ENCODE measurements at regions not wholly inside any gene's neighbourhood (a gene's known extent, or its start where the extent isn't known, plus 50 kb on each side); places are given as distances from the start of the nearest gene placed in this dataset.

DNA sequence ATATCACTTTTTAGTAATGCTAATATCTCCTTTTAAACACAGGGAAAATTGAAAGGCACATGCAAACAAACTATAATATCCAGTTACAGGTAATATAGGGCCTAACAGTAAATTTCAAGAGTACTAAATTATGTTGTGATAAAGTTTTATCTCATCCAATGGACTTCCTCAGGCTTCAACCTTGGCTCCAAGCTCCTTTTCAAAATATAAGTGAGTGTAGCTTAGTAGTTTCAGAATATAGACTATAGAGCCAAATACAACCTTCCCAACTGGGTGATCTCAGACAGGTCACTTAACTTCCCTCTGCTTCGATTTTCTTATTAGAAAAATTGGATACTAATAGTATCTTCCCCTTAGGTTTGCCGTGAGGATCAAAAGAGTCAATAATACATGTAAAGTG is 93.5 kb upstream of the PARD3B start:
- no peak overlapping the region for H3K4me3 ChIP-seq (ENCODE audit: low read depth in 1 of 2, low read length in 2 of 2)
- peaks cover 69% of the 10 kb centered on the region for H3K4me1 ChIP-seq (ENCODE audit: insufficient read depth, low read length)
- H3K36me3 ChIP-seq (ENCODE audit: insufficient read depth, low read length), result no peaks in the 10 kb centered on the region
- H3K27ac ChIP-seq (ENCODE audit: low read depth, low read length), result peak overlapping the region; percentile 88
- no peaks in the 10 kb centered on the region for H3K9me3 ChIP-seq (ENCODE audit: low read length)
- no peaks in the 10 kb centered on the region for H3K27me3 ChIP-seq (ENCODE audit: control insufficient read depth in 1 of 2, insufficient read depth in 2 of 2, low read length in 2 of 2)
- H3K9ac ChIP-seq (ENCODE audit: low read length), result no peak overlapping the region

DNA sequence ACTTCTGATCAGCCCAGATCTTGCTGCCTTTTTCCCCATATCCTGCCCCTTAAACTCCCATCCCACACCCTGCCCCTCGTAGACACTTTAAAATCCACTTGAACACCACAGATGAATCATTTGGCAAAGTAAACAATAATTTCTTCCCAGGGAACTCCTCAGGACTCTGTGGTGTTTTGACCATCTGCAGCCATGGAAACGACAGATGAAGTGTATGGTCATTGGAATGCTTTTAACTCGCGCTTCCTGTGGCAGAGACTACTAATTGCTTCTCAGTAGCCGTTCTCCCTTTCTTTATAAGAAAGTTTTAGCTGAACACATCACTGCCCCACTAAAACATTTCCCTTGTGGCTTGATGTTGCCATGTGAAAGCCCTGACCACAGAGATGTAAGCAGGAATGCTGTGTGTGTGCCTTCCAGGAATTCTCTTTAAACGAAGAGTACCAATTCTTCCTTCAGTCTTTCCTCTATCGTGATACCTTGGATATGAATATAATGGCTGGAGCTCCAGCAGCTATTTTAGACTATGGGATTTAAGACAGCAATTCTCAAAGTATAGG is 92.7 kb upstream of the PARD3B start:
- Histone ChIP-seq H3K27ac (ENCODE audit: low read depth, low read length) (peak overlapping the region; percentile 88), H3K27me3 (ENCODE audit: control insufficient read depth in 1 of 2, insufficient read depth in 2 of 2, low read length in 2 of 2) (no peaks in the 10 kb centered on the region), H3K36me3 (ENCODE audit: insufficient read depth, low read length) (no peaks in the 10 kb centered on the region), H3K4me3 (ENCODE audit: low read depth in 1 of 2, low read length in 2 of 2) (peak overlapping the region in 1 of 2 donors; percentile 10), H3K9me3 (ENCODE audit: low read length) (no peaks in the 10 kb centered on the region), H3K9ac (ENCODE audit: low read length) (peak overlapping the region; percentile 17), H3K4me1 (ENCODE audit: insufficient read depth, low read length) (peaks cover 69% of the 10 kb centered on the region)

DNA sequence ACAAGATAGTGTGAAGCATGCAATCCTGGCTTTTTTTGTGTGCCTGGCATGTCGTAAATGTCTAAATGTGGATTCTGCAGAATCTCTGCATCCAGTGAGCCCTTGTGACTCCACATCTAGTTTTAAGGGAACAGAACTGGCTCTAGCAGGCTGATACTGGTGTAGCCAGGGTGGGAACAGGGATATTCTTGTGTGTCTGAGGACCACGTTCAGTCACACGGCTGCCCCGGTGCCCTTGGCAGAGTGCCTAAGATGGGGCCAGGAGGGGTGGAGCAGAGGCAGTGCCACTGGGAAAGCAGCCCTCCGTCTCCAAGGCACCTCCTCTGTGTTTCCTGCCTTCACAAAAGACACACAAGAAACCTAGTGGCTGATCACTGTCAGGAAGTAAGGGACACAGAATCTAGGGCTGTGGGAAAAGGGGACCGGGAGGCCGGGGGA is 91.5 kb upstream of the PARD3B start:
- no peaks in the 10 kb centered on the region for H3K36me3 ChIP-seq (ENCODE audit: insufficient read depth, low read length)
- no peaks in the 10 kb centered on the region for H3K27me3 ChIP-seq (ENCODE audit: control insufficient read depth in 1 of 2, insufficient read depth in 2 of 2, low read length in 2 of 2)
- H3K27ac ChIP-seq (ENCODE audit: low read depth, low read length), result peak overlapping the region; percentile 88
- peak overlapping the region in 1 of 2 donors; percentile 26 for H3K4me3 ChIP-seq (ENCODE audit: low read depth in 1 of 2, low read length in 2 of 2)
- H3K4me1 ChIP-seq (ENCODE audit: insufficient read depth, low read length), result peaks cover 69% of the 10 kb centered on the region
- no peaks in the 10 kb centered on the region for H3K9me3 ChIP-seq (ENCODE audit: low read length)
- no peak overlapping the region for H3K9ac ChIP-seq (ENCODE audit: low read length)

DNA sequence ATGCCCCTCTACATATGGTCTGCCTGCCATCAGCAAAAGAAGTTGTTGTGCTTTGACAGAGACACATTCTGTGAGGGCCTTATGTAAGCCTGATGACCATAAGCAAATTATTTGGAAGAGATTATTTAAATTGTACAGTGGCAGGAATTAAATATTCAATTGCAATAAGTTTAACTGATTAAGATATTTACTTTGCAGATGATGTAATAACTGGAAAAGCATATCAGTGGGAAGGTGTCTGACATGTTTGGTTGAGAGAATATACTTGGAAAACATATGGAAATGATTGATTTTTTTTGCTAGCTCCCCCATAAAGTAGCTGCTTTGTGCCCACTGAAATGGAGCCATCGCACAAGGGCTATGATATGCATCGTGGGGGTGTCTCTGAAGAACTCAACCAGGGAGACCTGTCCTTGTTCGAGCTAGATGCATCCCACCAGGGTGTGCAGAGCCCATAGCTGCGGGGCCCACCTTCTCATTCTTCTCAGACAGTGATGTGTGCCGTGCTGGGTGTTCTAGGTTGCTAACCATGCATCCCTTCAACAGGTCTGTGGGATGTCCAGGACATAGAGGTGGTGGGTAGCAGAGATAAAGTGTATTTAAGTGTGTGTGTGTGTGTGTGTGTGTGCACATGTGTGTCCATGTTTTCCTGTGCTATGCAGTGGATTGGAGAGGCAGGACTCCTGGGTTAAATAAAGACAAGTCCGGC is 90.4 kb upstream of the PARD3B start:
- Histone ChIP-seq H3K4me1 (ENCODE audit: insufficient read depth, low read length) (peaks cover 60% of the 10 kb centered on the region), H3K27ac (ENCODE audit: low read depth, low read length) (peak overlapping the region; percentile 88), H3K4me3 (ENCODE audit: low read depth in 1 of 2, low read length in 2 of 2) (no peak overlapping the region), H3K36me3 (ENCODE audit: insufficient read depth, low read length) (no peaks in the 10 kb centered on the region), H3K9ac (ENCODE audit: low read length) (no peak overlapping the region), H3K27me3 (ENCODE audit: control insufficient read depth in 1 of 2, insufficient read depth in 2 of 2, low read length in 2 of 2) (no peaks in the 10 kb centered on the region), H3K9me3 (ENCODE audit: low read length) (no peaks in the 10 kb centered on the region)

DNA sequence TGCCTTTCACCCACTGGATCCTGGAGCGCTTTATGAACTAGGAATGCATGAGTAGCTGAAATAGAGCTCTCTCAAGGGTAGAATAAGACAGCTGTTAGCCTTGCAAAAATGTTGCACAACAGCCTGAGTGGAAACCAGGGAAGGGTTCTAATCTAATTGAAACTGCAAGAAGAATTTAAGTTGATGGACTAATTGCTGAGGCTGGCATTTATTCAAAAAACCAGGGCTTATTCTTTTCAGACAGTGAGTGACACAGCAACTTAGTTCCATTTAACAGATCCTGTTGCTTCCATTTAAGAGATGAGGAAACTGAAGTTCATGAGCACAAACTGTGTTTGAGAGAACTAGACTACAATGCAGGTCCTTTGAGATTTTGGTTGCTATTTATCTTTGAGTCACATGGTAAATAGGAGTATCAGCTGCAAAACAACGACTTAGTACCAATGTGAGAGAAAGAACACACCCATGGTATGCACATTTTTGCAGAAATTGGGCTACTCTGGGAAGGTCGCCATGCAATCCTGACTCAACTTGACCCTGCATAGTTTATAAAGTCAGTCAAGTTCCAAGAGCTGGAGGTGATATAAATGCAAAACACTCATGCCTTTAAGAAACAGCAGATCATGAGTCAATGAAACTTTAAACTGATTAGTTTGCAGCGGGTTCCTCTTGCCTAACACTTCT is 76.4 kb upstream of the PARD3B start:
- H3K9me3 ChIP-seq (ENCODE audit: low read length), result no peaks in the 10 kb centered on the region
- no peaks in the 10 kb centered on the region for H3K4me1 ChIP-seq (ENCODE audit: insufficient read depth, low read length)
- no peak overlapping the region for H3K9ac ChIP-seq (ENCODE audit: low read length)
- no peaks in the 10 kb centered on the region for H3K36me3 ChIP-seq (ENCODE audit: insufficient read depth, low read length)
- no peaks in the 10 kb centered on the region for H3K27me3 ChIP-seq (ENCODE audit: control insufficient read depth in 1 of 2, insufficient read depth in 2 of 2, low read length in 2 of 2)
- no peak overlapping the region for H3K27ac ChIP-seq (ENCODE audit: low read depth, low read length)
- H3K4me3 ChIP-seq (ENCODE audit: low read depth in 1 of 2, low read length in 2 of 2), result no peak overlapping the region

DNA sequence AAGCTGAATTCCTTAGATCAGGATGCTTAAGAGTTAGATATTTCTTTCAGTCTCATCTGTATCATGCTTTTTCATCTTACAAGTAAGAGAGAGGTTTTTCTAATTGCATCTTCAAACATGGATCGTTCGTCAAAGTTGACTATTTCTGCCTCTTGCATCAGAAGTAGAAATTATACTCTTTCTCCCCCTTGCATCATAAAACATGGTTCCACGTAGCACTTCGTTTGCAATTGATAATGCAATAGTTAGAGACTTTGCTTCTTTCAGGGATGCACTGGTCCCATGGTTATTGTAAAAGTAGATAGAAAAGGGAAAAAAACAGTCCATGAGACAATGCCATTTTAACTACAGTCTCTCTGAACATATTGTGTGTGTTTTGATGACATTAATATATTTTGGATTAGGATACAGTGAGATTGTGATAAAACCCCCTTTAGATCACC is 75.1 kb upstream of the PARD3B start:
- Histone ChIP-seq H3K9me3 (ENCODE audit: low read length) (no peaks in the 10 kb centered on the region), H3K36me3 (ENCODE audit: insufficient read depth, low read length) (no peaks in the 10 kb centered on the region), H3K4me1 (ENCODE audit: insufficient read depth, low read length) (no peaks in the 10 kb centered on the region), H3K27ac (ENCODE audit: low read depth, low read length) (no peak overlapping the region), H3K27me3 (ENCODE audit: control insufficient read depth in 1 of 2, insufficient read depth in 2 of 2, low read length in 2 of 2) (no peaks in the 10 kb centered on the region), H3K4me3 (ENCODE audit: low read depth in 1 of 2, low read length in 2 of 2) (no peak overlapping the region), H3K9ac (ENCODE audit: low read length) (no peak overlapping the region)

DNA sequence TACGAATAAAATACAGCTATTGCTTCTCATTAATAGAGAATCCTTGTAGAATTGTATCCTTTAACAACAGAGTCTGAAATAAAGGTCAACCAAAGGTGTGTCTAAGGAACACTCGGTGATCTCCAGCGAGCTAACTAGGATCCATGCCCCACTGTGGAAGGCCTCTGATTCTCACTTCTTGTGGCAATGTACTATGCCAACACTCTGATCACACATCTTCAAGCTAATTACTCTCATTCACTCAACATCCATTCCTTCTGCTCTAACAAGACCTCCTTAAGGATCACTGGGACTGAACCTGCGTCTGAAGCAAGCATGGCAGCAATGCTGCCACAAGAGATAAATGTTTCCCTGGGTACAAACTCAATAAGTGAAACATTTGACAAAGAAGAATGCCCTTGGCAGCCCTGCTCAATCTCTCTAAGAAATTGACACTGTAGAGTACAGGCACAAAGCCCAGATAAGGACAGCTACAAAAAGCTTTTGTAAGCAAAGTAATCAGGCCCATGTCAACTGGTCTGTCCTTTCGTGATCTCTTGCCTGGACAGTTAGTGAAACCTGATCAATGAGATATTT is 74.6 kb upstream of the PARD3B start:
- H3K27me3 ChIP-seq (ENCODE audit: control insufficient read depth in 1 of 2, insufficient read depth in 2 of 2, low read length in 2 of 2), result no peaks in the 10 kb centered on the region
- H3K4me1 ChIP-seq (ENCODE audit: insufficient read depth, low read length), result no peaks in the 10 kb centered on the region
- no peak overlapping the region for H3K27ac ChIP-seq (ENCODE audit: low read depth, low read length)
- H3K36me3 ChIP-seq (ENCODE audit: insufficient read depth, low read length), result no peaks in the 10 kb centered on the region
- no peak overlapping the region for H3K4me3 ChIP-seq (ENCODE audit: low read depth in 1 of 2, low read length in 2 of 2)
- no peaks in the 10 kb centered on the region for H3K9me3 ChIP-seq (ENCODE audit: low read length)
- no peak overlapping the region for H3K9ac ChIP-seq (ENCODE audit: low read length)

DNA sequence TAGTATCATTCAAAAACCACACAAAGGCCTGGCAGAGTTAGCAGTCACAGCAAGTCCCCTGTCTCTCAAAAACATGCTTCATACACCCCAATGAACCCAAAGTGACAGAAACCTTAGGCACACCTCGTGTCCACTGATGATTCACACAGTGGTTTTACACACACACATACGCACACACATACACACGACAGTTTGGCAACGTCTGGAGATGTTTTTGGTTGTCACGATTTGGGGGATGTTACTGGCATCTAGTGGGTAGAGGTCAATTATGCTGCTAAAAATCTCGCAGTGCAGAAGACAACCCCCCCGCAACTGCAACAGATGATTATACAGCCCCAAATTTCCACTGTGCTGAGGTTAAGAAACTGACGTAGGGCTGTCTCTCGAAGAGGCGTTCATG is 72.9 kb upstream of the PARD3B start:
- Histone ChIP-seq H3K9ac (ENCODE audit: low read length) (no peak overlapping the region), H3K4me3 (ENCODE audit: low read depth in 1 of 2, low read length in 2 of 2) (no peak overlapping the region), H3K36me3 (ENCODE audit: insufficient read depth, low read length) (no peaks in the 10 kb centered on the region), H3K27ac (ENCODE audit: low read depth, low read length) (no peak overlapping the region), H3K4me1 (ENCODE audit: insufficient read depth, low read length) (no peaks in the 10 kb centered on the region), H3K9me3 (ENCODE audit: low read length) (no peaks in the 10 kb centered on the region), H3K27me3 (ENCODE audit: control insufficient read depth in 1 of 2, insufficient read depth in 2 of 2, low read length in 2 of 2) (no peaks in the 10 kb centered on the region)

DNA sequence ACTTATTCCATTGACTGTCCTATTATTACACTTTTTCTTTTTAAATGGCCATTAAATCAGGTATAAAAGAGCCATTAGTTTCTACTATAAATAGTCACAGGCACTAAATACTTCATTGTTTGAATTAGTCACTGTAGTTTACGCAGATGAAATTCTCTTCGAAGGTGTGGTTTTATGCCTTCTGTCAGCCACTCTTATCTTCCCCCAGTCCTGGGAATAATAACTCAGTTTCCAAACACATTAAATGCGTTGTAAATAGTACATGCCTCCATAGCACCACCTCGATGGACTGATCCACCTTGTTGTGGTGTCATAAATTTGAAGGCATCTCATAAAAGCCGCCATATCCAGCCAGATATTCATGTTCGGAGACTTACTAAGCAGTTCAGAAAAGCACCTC is 72.1 kb upstream of the PARD3B start:
- no peak overlapping the region for H3K9ac ChIP-seq (ENCODE audit: low read length)
- H3K9me3 ChIP-seq (ENCODE audit: low read length), result no peaks in the 10 kb centered on the region
- no peak overlapping the region for H3K4me3 ChIP-seq (ENCODE audit: low read depth in 1 of 2, low read length in 2 of 2)
- H3K36me3 ChIP-seq (ENCODE audit: insufficient read depth, low read length), result no peaks in the 10 kb centered on the region
- H3K4me1 ChIP-seq (ENCODE audit: insufficient read depth, low read length), result no peaks in the 10 kb centered on the region
- H3K27me3 ChIP-seq (ENCODE audit: control insufficient read depth in 1 of 2, insufficient read depth in 2 of 2, low read length in 2 of 2), result no peaks in the 10 kb centered on the region
- H3K27ac ChIP-seq (ENCODE audit: low read depth, low read length), result no peak overlapping the region

DNA sequence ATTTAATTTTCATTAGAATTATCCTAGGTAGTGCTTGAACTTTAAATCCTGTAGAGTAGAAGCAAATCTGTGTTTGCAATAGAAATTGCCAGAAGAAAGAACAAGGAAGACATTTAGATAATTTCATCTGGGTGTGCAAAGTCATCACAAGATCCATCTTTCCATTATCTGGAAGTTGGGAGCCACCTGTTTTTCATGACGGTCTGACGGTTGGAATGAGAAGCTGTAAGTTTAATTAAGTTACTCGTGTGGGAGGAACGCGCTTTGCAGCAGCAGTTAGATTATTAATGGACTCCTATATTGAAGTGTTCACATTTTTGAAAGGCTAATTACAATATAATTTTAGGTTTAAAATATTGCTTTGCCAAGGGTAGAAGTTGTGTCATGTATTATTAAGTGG is 69.9 kb upstream of the PARD3B start:
- no peaks in the 10 kb centered on the region for H3K36me3 ChIP-seq (ENCODE audit: insufficient read depth, low read length)
- no peaks in the 10 kb centered on the region for H3K27me3 ChIP-seq (ENCODE audit: control insufficient read depth in 1 of 2, insufficient read depth in 2 of 2, low read length in 2 of 2)
- no peak overlapping the region for H3K9ac ChIP-seq (ENCODE audit: low read length)
- no peaks in the 10 kb centered on the region for H3K4me1 ChIP-seq (ENCODE audit: insufficient read depth, low read length)
- H3K27ac ChIP-seq (ENCODE audit: low read depth, low read length), result no peak overlapping the region
- no peaks in the 10 kb centered on the region for H3K9me3 ChIP-seq (ENCODE audit: low read length)
- H3K4me3 ChIP-seq (ENCODE audit: low read depth in 1 of 2, low read length in 2 of 2), result no peak overlapping the region

DNA sequence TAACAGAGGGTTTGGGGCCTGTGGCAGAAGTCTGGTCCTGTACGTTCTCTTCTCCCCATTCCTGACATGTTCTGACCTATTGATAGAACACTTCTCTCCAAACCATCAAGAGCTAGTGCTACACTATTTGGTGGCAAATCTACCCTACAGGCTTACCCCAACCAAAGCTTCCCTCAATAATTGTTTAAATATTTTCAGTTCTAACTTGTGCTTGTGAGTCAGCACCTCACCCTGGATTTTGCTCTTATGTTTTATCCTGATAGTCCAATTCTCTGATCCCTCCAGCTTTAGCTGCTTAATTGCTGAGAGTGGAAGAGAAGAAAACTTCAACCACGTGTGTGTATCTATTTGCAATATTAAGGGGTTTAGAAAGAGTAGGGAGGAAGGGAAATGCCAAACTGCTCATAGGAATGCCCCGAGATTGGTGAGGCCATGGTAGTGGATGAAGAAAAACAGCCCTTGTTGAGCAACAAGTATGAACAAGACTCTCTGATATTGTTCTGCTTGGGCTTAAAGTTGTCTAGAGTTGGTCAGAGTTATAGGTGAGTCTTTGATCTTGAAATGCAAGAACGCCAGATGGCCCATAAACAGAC is 67.8 kb upstream of the PARD3B start:
- Histone ChIP-seq H3K9ac (ENCODE audit: low read length) (no peak overlapping the region), H3K9me3 (ENCODE audit: low read length) (no peaks in the 10 kb centered on the region), H3K27me3 (ENCODE audit: control insufficient read depth in 1 of 2, insufficient read depth in 2 of 2, low read length in 2 of 2) (no peaks in the 10 kb centered on the region), H3K36me3 (ENCODE audit: insufficient read depth, low read length) (no peaks in the 10 kb centered on the region), H3K4me3 (ENCODE audit: low read depth in 1 of 2, low read length in 2 of 2) (no peak overlapping the region), H3K4me1 (ENCODE audit: insufficient read depth, low read length) (no peaks in the 10 kb centered on the region), H3K27ac (ENCODE audit: low read depth, low read length) (no peak overlapping the region)
